Esophagus squamous epithelium (tissue), 5 donors: ENCODE measurements at regions not wholly inside any gene's neighbourhood (a gene's known extent, or its start where the extent isn't known, plus 50 kb on each side); places are given as distances from the start of the nearest gene placed in this dataset.

Experiments
- DNase-seq: peaks from one replicate; lab custom pipeline; 2025; lab: John Stamatoyannopoulos, UW
- H3K27ac ChIP-seq, 4 donors: fragments of 200-600 bp; sonication (generic); one replicate each; pipeline ENCODE4 v1.5.1; 2016 to 2019; ENCODE audit warnings: mild to moderate bottlenecking in 1 of 4
- H3K27me3 ChIP-seq, 4 donors: fragments of 200-600 bp; sonication (generic); 1 replicate in 3 of 4; 2 replicates in 1 of 4; pipeline versions ENCODE4 v1.5.1 to v1.6.0; 2017 to 2021; ENCODE audit warnings: antibody characterized with exemption in 1 of 4
- H3K36me3 ChIP-seq, 3 donors: fragments of 200-600 bp; sonication (generic); one replicate each; pipeline ENCODE4 v1.5.1; 2016 to 2019
- H3K4me1 ChIP-seq, 3 donors: fragments of 200-600 bp; sonication (generic); one replicate each; pipeline ENCODE4 v1.5.1; 2017 to 2019
- H3K4me3 ChIP-seq, 4 donors: fragments of 200-600 bp; sonication (generic); 1 replicate in 3 of 4; 2 replicates in 1 of 4; pipeline ENCODE4 v1.5.1; 2016 to 2019; ENCODE audit warnings: mild to moderate bottlenecking in 2 of 4, moderate library complexity in 1 of 4
- H3K9me3 ChIP-seq, 3 donors: fragments of 200-600 bp; sonication (generic); one replicate each; pipeline ENCODE4 v1.5.1; 2016 to 2019
- POLR2A ChIP-seq, 4 donors: fragments of 450-650 bp; IDR thresholded peaks; one replicate each; pipeline ENCODE4 v1.6.1; 2017; ENCODE audit warnings: antibody characterized with exemption in 4 of 4, mild to moderate bottlenecking in 4 of 4, moderate library complexity in 3 of 4
- WGBS, 2 donors: methylation state at CpG; one replicate each; pipeline ENCODE4 v1.1.5; 2018; 5-methylcytosine and 5-hydroxymethylcytosine counted together
- intact Hi-C: fragments of 100-400 bp; cut with DNase I; formaldehyde crosslinking; loops from one replicate; pipeline ENCODE4 v1.15.0; 2022
- TF ChIP-seq, protein P1 (sequence below), 6 experiments: fragments of 450-650 bp in 4 of 6; fragments of 200-600 bp in 2 of 6; sonication (generic) in 2 of 6; IDR thresholded peaks; one replicate each; pipeline ENCODE4 v1.5.1; 2016 to 2019; ENCODE audit warnings: antibody characterized with exemption in 6 of 6, mild to moderate bottlenecking in 4 of 6, moderate library complexity in 4 of 6
- donor health status: DM: yes; HTN: yes; CAD: no.

DNA sequence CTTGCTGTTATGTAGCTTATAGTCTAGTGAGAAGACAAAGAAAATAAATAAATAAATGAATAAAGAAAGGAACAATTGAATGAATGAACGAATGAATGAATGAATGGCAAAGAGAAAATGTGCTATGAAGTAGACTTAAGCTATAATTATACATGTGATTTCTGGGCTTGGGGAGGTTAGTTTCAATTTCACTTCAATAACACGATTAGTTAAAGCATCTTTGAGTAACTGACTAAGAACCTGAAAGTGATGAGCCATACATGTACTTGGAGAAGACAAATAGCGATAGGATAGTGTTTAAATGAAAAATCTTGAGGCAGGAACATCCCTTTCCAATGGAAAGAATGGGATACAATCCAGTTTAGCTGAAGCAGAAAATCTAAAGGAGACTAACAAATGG, 593.1 kb upstream of the LRRTM4 start:
- Histone ChIP-seq H3K9me3 (peaks cover 0 to 12% (median 3%) of the 10 kb centered on the region in 3 donors), H3K36me3 (no peaks in the 10 kb centered on the region), H3K4me1 (no peaks in the 10 kb centered on the region), H3K27ac (no peak overlapping the region), H3K4me3 (no peak overlapping the region), H3K27me3 (no peaks in the 10 kb centered on the region)
- no peak for DNase-seq
- intact Hi-C loops = no loop called here
- WGBS, 2 donors = 57 to 60% methylated on average over 3 of the region's 3 CpGs
- TF ChIP-seq, protein P1, sequence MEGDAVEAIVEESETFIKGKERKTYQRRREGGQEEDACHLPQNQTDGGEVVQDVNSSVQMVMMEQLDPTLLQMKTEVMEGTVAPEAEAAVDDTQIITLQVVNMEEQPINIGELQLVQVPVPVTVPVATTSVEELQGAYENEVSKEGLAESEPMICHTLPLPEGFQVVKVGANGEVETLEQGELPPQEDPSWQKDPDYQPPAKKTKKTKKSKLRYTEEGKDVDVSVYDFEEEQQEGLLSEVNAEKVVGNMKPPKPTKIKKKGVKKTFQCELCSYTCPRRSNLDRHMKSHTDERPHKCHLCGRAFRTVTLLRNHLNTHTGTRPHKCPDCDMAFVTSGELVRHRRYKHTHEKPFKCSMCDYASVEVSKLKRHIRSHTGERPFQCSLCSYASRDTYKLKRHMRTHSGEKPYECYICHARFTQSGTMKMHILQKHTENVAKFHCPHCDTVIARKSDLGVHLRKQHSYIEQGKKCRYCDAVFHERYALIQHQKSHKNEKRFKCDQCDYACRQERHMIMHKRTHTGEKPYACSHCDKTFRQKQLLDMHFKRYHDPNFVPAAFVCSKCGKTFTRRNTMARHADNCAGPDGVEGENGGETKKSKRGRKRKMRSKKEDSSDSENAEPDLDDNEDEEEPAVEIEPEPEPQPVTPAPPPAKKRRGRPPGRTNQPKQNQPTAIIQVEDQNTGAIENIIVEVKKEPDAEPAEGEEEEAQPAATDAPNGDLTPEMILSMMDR (IDR thresholded peaks at IDR 0.05) = no peak
- TF ChIP-seq POLR2A (IDR thresholded peaks at IDR 0.05) = no peak

DNA sequence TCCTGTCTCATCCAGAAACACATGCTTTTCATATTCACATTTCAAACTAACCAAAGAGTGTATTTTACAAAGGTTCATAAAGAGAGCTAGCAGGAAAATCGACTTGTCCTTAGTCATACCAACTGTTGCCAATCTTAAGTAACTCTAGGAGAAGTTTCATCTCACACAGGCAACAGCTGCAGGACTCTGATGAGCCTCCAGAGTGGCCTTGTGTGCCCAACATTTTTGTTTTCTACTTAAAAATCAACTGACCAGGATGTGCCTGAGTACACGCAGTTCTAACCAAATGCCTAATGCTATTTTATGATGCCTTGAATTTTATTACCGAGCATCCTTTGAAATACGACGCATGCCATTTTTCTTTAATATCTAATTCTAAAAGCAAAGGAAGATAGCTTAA, 595.9 kb upstream of the LRRTM4 start:
- no peak overlapping the region for H3K27ac ChIP-seq
- no peaks in the 10 kb centered on the region for H3K27me3 ChIP-seq
- no peak for DNase-seq
- H3K4me3 ChIP-seq = no peak overlapping the region
- peaks cover 0 to 5% (median 0%) of the 10 kb centered on the region in 3 donors for H3K9me3 ChIP-seq
- no peaks in the 10 kb centered on the region for H3K36me3 ChIP-seq
- 62 to 74% methylated on average over 5 of the region's 5 CpGs for WGBS, 2 donors
- intact Hi-C loops = no loop called here
- no peak for TF ChIP-seq POLR2A (IDR thresholded peaks at IDR 0.05)
- TF ChIP-seq, protein P1 (IDR thresholded peaks at IDR 0.05) = no peak
- no peaks in the 10 kb centered on the region for H3K4me1 ChIP-seq

DNA sequence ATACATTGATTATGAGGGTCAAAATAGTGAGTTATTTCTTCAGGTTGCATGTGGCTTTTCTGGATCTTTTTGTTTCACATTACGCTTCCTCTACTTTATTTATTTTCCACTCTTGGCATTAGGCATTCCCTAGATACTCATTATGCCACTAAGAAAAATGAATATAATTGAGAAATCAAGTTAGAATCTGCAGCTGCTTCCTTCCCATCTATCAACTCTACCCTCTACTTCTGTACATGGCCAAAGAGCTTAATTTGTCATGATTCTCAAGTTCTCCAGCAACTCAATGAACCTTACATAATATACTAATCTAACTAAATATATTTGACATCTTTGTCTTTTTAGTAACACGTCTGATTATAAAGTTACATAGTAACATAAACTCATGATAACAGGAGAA, 598.1 kb upstream of the LRRTM4 start:
- Histone ChIP-seq H3K9me3 (peaks cover 0 to 10% (median 0%) of the 10 kb centered on the region in 3 donors), H3K36me3 (no peaks in the 10 kb centered on the region), H3K27ac (no peak overlapping the region), H3K4me3 (no peak overlapping the region), H3K4me1 (no peaks in the 10 kb centered on the region), H3K27me3 (no peaks in the 10 kb centered on the region)
- intact Hi-C loops = no loop called here
- WGBS, 2 donors = 36 to 48% methylated on average over 2 of the region's 2 CpGs
- no peak for DNase-seq
- no peak for TF ChIP-seq POLR2A (IDR thresholded peaks at IDR 0.05)
- TF ChIP-seq, protein P1 (IDR thresholded peaks at IDR 0.05) = no peak

DNA sequence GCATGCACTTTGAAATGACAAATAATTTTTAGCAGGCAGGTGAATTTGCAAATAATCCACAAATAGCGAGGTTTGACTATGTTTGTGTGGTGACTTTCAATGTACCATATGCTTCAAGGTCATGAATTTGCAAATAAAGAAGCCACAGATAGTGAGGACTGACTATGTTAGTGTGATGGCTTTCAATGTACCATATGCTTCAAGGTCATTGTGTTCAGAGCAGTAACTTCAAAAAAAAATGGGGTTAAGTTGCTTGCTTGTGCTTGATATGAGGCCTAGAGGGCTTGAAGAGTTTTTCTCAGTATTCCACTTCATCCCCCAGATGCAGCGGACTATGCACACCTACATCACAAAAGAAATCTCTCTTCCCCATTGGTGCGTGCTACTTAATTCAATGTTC, 602.9 kb upstream of the LRRTM4 start:
- intact Hi-C loops = no loop called here
- no peaks in the 10 kb centered on the region for H3K4me1 ChIP-seq
- H3K27me3 ChIP-seq = no peaks in the 10 kb centered on the region
- H3K4me3 ChIP-seq = no peak overlapping the region
- DNase-seq = no peak
- TF ChIP-seq POLR2A (IDR thresholded peaks at IDR 0.05) = no peak
- TF ChIP-seq, protein P1 (IDR thresholded peaks at IDR 0.05) = no peak
- H3K9me3 ChIP-seq = peaks cover 0 to 5% (median 0%) of the 10 kb centered on the region in 3 donors
- no peaks in the 10 kb centered on the region for H3K36me3 ChIP-seq
- no peak overlapping the region for H3K27ac ChIP-seq
- 83 to 87% methylated on average over 3 of the region's 3 CpGs for WGBS, 2 donors

DNA sequence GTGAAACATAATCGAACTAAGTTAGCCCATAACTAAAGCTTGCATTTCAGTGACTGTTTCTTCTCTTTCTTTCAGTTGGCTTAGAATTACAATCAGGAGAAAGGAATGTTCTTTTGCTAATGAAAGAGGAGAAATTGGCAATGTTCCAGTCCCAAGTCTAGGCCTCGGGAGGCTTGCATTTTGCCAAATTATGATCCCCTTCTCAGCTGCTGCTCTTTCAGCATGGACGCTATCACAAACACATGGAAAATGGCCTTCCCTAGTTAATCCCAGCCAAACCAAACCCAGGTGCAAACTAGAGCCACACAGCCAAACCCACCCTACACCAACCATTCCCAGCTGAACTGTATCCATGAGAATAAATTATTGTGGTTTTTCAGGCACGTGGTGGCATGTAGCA, 605.2 kb upstream of the LRRTM4 start:
- no peak for DNase-seq
- WGBS, 2 donors = 36 to 38% methylated on average over 4 of the region's 4 CpGs
- Histone ChIP-seq H3K36me3 (no peaks in the 10 kb centered on the region), H3K4me1 (no peaks in the 10 kb centered on the region), H3K9me3 (peaks cover 0 to 5% (median 0%) of the 10 kb centered on the region in 3 donors), H3K27me3 (no peaks in the 10 kb centered on the region), H3K27ac (no peak overlapping the region), H3K4me3 (no peak overlapping the region)
- TF ChIP-seq POLR2A (IDR thresholded peaks at IDR 0.05) = no peak
- TF ChIP-seq, protein P1 (IDR thresholded peaks at IDR 0.05) = no peak
- intact Hi-C loops = no loop called here
